Neural cell (in vitro differentiated cells): ENCODE measurements at regions not wholly inside any gene's neighbourhood (a gene's known extent, or its start where the extent isn't known, plus 50 kb on each side); places are given as distances from the start of the nearest gene placed in this dataset.

ENCODE experiments used
- H2AFZ ChIP-seq: fragments of 200-600, 300-800 bp; sonication (generic), shearing (Covaris generic); 2 replicates; pipeline ENCODE4 v1.6.0; 2014; ENCODE audit warnings: low read depth, mild to moderate bottlenecking, antibody characterized with exemption, low read length, moderate library complexity
- H3F3A ChIP-seq: fragments of 200-600 bp; shearing (Covaris generic); 2 replicates; pipeline ENCODE4 v1.6.1; 2016; ENCODE audit warnings: mild to moderate bottlenecking, moderate library complexity, mixed read lengths, antibody characterized with exemption, low read length; ENCODE audit not compliant: insufficient read depth, poor library complexity, severe bottlenecking
- H3K27ac ChIP-seq: fragments of 200-600, 300-800 bp; sonication (generic), shearing (Covaris generic); 2 replicates; pipeline ENCODE4 v1.5.1; 2014; ENCODE audit warnings: mild to moderate bottlenecking, low read length, moderate library complexity
- H3K27me3 ChIP-seq: fragments of 300-800, 200-600 bp; sonication (generic), shearing (Covaris generic); 2 replicates; pipeline ENCODE4 v1.6.0; 2014; ENCODE audit warnings: mild to moderate bottlenecking, low read depth, low read length, moderate library complexity; ENCODE audit not compliant: insufficient read depth
- H3K36me3 ChIP-seq: fragments of 300-800, 200-600 bp; sonication (generic), shearing (Covaris generic); 2 replicates; pipeline ENCODE4 v1.5.1; 2014; ENCODE audit warnings: mild to moderate bottlenecking, antibody characterized with exemption, low read length, moderate library complexity; ENCODE audit not compliant: insufficient read depth
- H3K4me2 ChIP-seq: fragments of 300-800, 200-600 bp; sonication (generic), shearing (Covaris generic); 2 replicates; pipeline ENCODE4 v1.6.0; 2014; ENCODE audit warnings: mild to moderate bottlenecking, low read length
- H3K4me3 ChIP-seq: fragments of 300-800, 200-600 bp; sonication (generic), shearing (Covaris generic); 2 replicates; pipeline ENCODE4 v1.5.1; 2014; ENCODE audit warnings: mild to moderate bottlenecking, low read length, moderate library complexity
- H3K79me2 ChIP-seq: fragments of 200-600 bp; shearing (Covaris generic); replicated peaks from 2 replicates; pipeline ENCODE4 v1.6.0; 2014; ENCODE audit warnings: mild to moderate bottlenecking, low read length, moderate library complexity; ENCODE audit not compliant: insufficient read depth
- H3K9ac ChIP-seq: fragments of 300-800, 200-600 bp; sonication (generic), shearing (Covaris generic); 2 replicates; pipeline ENCODE4 v1.6.1; 2016; ENCODE audit warnings: mild to moderate bottlenecking, low read length, mixed read lengths
- H3K9me2 ChIP-seq: fragments of 200-600 bp; shearing (Covaris generic); 2 replicates; pipeline ENCODE4 v1.6.1; 2016; ENCODE audit warnings: mild to moderate bottlenecking, low read length, mixed read lengths; ENCODE audit not compliant: insufficient read depth
- H3K9me3 ChIP-seq: fragments of 200-600, 300-800 bp; sonication (generic), shearing (Covaris generic); 2 replicates; pipeline ENCODE4 v1.6.1; 2016; ENCODE audit warnings: mild to moderate bottlenecking, mixed run types, low read length, moderate library complexity, mixed read lengths
- H4K20me1 ChIP-seq: fragments of 200-600 bp; shearing (Covaris generic); 2 replicates; pipeline ENCODE4 v1.6.1; 2016; ENCODE audit warnings: mild to moderate bottlenecking, mixed run types; ENCODE audit not compliant: insufficient read depth
- CTCF ChIP-seq: fragments of 450-650 bp; IDR thresholded peaks from 2 replicates; pipeline ENCODE4 v1.5.1; 2014; ENCODE audit warnings: antibody characterized with exemption, mild to moderate bottlenecking, moderate library complexity; ENCODE audit not compliant: poor library complexity, severe bottlenecking
- EP300 ChIP-seq: fragments of 450-650 bp; conservative IDR thresholded peaks from 2 replicates; pipeline ENCODE4 v1.6.1; 2014; ENCODE audit warnings: antibody characterized with exemption, mild to moderate bottlenecking, moderate library complexity; ENCODE audit not compliant: poor library complexity, severe bottlenecking
- EZH2 ChIP-seq: fragments of 200-600, 300-800 bp; shearing (Covaris generic), sonication (generic); IDR thresholded peaks from 2 replicates; pipeline ENCODE4 v1.6.1; 2014; ENCODE audit warnings: antibody characterized with exemption, low read length, borderline replicate concordance, mild to moderate bottlenecking; ENCODE audit not compliant: insufficient read depth, poor library complexity, severe bottlenecking
- MXI1 ChIP-seq: fragments of 450-650 bp; conservative IDR thresholded peaks from 2 replicates; pipeline ENCODE4 v1.6.1; 2014; ENCODE audit warnings: antibody characterized with exemption, mild to moderate bottlenecking; ENCODE audit not compliant: poor library complexity, severe bottlenecking
- POLR2AphosphoS5 ChIP-seq: IDR thresholded peaks from 2 replicates; pipeline ENCODE4 v1.6.1; 2012
- RAD21 ChIP-seq: fragments of 450-650 bp; conservative IDR thresholded peaks from 2 replicates; pipeline ENCODE4 v1.6.1; 2014; ENCODE audit warnings: antibody characterized with exemption, mild to moderate bottlenecking, moderate library complexity
- REST ChIP-seq: IDR thresholded peaks from 2 replicates; pipeline ENCODE4 v1.6.1; 2012; ENCODE audit warnings: borderline replicate concordance
- SMC3 ChIP-seq: fragments of 450-650 bp; conservative IDR thresholded peaks from 2 replicates; pipeline ENCODE4 v1.6.1; 2014; ENCODE audit warnings: antibody characterized with exemption, mild to moderate bottlenecking, moderate library complexity; ENCODE audit not compliant: poor library complexity
- TAF1 ChIP-seq: IDR thresholded peaks from 2 replicates; pipeline ENCODE4 v1.6.1; 2012; ENCODE audit warnings: low read depth

GRCh38 chr10:8817299-8817698 is 762.8 kb downstream of the GATA3 start:
- no peaks in the 10 kb centered on the region for H3K79me2 ChIP-seq
- H3K27me3 ChIP-seq: no peaks in the 10 kb centered on the region
- no peaks in the 10 kb centered on the region for H3F3A ChIP-seq
- TF ChIP-seq POLR2AphosphoS5: no peak
- no peak for TF ChIP-seq MXI1
- no peak for TF ChIP-seq EP300
- TF ChIP-seq TAF1: no peak
- TF ChIP-seq RAD21: no peak
- no peak for TF ChIP-seq EZH2
- TF ChIP-seq REST: no peak
- TF ChIP-seq CTCF: no peak
- TF ChIP-seq SMC3: no peak
- no peak overlapping the region for H3K27ac ChIP-seq
- no peak overlapping the region for H3K4me3 ChIP-seq
- H3K9me2 ChIP-seq: no peaks in the 10 kb centered on the region
- H2AFZ ChIP-seq: no peak overlapping the region
- no peaks in the 10 kb centered on the region for H3K36me3 ChIP-seq
- H3K4me2 ChIP-seq: no peak overlapping the region
- no peak overlapping the region for H3K9ac ChIP-seq
- H3K9me3 ChIP-seq: no peaks in the 10 kb centered on the region
- H4K20me1 ChIP-seq: no peaks in the 10 kb centered on the region

- H3F3A ChIP-seq: no peaks in the 10 kb centered on the region
- H3K9me2 ChIP-seq: no peaks in the 10 kb centered on the region
- H2AFZ ChIP-seq: no peak overlapping the region
- TF ChIP-seq EP300: no peak
- no peak for TF ChIP-seq REST
- no peak for TF ChIP-seq POLR2AphosphoS5
- no peaks in the 10 kb centered on the region for H3K79me2 ChIP-seq
- no peaks in the 10 kb centered on the region for H3K27me3 ChIP-seq
- H3K9ac ChIP-seq: no peak overlapping the region
- no peaks in the 10 kb centered on the region for H4K20me1 ChIP-seq
- H3K4me3 ChIP-seq: no peak overlapping the region
- no peak overlapping the region for H3K4me2 ChIP-seq
- H3K27ac ChIP-seq: no peak overlapping the region
- H3K9me3 ChIP-seq: no peaks in the 10 kb centered on the region
- H3K36me3 ChIP-seq: no peaks in the 10 kb centered on the region
Observed at GRCh38 chr10:8825611-8826010, 771.1 kb downstream of the GATA3 start.
